Lung (tissue), 11 donors: ENCODE measurements at regions not wholly inside any gene's neighbourhood (a gene's known extent, or its start where the extent isn't known, plus 50 kb on each side); places are given as distances from the start of the nearest gene placed in this dataset.

Experiments used
- ATAC-seq: fragments of 200-7000 bp; cut with Tn5 transposase; one replicate; pipeline ENCODE4 v1.9.1; 2020; ENCODE audit warnings: moderate number of reproducible peaks; ENCODE audit not compliant: insufficient read depth, low FRiP score
- DNase-seq, 3 donors: peaks; one replicate each; pipeline ENCODE4 v3.0.0-alpha.2; 2013 to 2017
- H3K27ac ChIP-seq, 2 donors: one replicate each; pipeline ENCODE4 v1.5.1; 2013; ENCODE audit warnings: mild to moderate bottlenecking in 2 of 2, moderate library complexity in 2 of 2, control low read depth in 1 of 2, inconsistent platforms in 1 of 2, low read depth in 1 of 2, low read length in 1 of 2
- H3K27me3 ChIP-seq, 3 donors: one replicate each; pipeline ENCODE4 v1.5.1; 2013; ENCODE audit warnings: low read length in 2 of 3; ENCODE audit not compliant: control insufficient read depth in 3 of 3, insufficient read depth in 3 of 3
- H3K36me3 ChIP-seq, 4 donors: one replicate each; pipeline ENCODE4 v1.5.1; 2013; ENCODE audit warnings: low read length in 4 of 4, mild to moderate bottlenecking in 1 of 4, moderate library complexity in 1 of 4; ENCODE audit not compliant: control insufficient read depth in 4 of 4, insufficient read depth in 4 of 4
- H3K4me1 ChIP-seq, 5 donors: one replicate each; pipeline ENCODE4 v1.5.1; 2013; ENCODE audit warnings: low read length in 5 of 5, mild to moderate bottlenecking in 2 of 5, moderate library complexity in 1 of 5; ENCODE audit not compliant: control insufficient read depth in 5 of 5, insufficient read depth in 5 of 5
- H3K4me3 ChIP-seq: one replicate; pipeline ENCODE4 v1.5.1; 2013; ENCODE audit warnings: mild to moderate bottlenecking, control low read depth, moderate library complexity
- H3K9ac ChIP-seq, 2 donors: one replicate each; pipeline ENCODE4 v1.5.1; 2013; ENCODE audit warnings: low read length in 2 of 2, control low read depth in 1 of 2; ENCODE audit not compliant: insufficient read depth in 1 of 2
- H3K9me3 ChIP-seq, 4 donors: one replicate each; pipeline ENCODE4 v1.5.1; 2013; ENCODE audit warnings: low read length in 3 of 4, mild to moderate bottlenecking in 1 of 4, moderate library complexity in 1 of 4; ENCODE audit not compliant: control insufficient read depth in 4 of 4, insufficient read depth in 3 of 4
- CTCF ChIP-seq: IDR thresholded peaks from 2 replicates; pipeline ENCODE4 v1.5.1; 2012; ENCODE audit warnings: mild to moderate bottlenecking; ENCODE audit errors: control extremely low read depth, extremely low read depth
- WGBS, 2 donors: extraction: QIAGEN DNeasy Blood & Tissue Kit; methylation state at CpG; one replicate each; pipeline ENCODE4 v1.1.7; 2013; 5-methylcytosine and 5-hydroxymethylcytosine counted together
- donor health status: control.
- donor health status: control.
- donor health status: Bipolar disorder and iron deficiency.
- donor health status: healthy.
- donor health status: DM: yes; HTN: yes; CAD: no.

GRCh38 chr2:204452464-204453023 lies 92.7 kb upstream of the PARD3B start:
- Histone ChIP-seq H3K27me3 (no peaks in the 10 kb centered on the region), H3K4me3 (no peak overlapping the region), H3K36me3 (no peaks in the 10 kb centered on the region), H3K4me1 (peaks cover 0 to 28% (median 14%) of the 10 kb centered on the region in 5 donors), H3K9me3 (no peaks in the 10 kb centered on the region), H3K9ac (peak overlapping the region in 1 of 2 donors; percentile 50), H3K27ac (peak overlapping the region in 1 of 2 donors; percentile 69)
- 30 to 63% methylated on average over 7 of the region's 7 CpGs for WGBS, 2 donors
- DNase-seq (peak; percentile 92 to 98 (median 97)), ATAC-seq (peak; percentile 84)
- no peak for TF ChIP-seq CTCF

GRCh38 chr2:204453730-204454167 lies 91.5 kb upstream of the PARD3B start:
- DNase-seq (peak; percentile 87 to 88 (median 87)), ATAC-seq (no peak)
- Histone ChIP-seq H3K9ac (peak overlapping the region in 1 of 2 donors; percentile 70), H3K9me3 (no peaks in the 10 kb centered on the region), H3K27ac (peak overlapping the region in 1 of 2 donors; percentile 70), H3K4me3 (no peak overlapping the region), H3K36me3 (no peaks in the 10 kb centered on the region), H3K4me1 (peaks cover 0 to 28% (median 14%) of the 10 kb centered on the region in 5 donors), H3K27me3 (no peaks in the 10 kb centered on the region)
- TF ChIP-seq CTCF, result no peak
- 16 to 38% methylated on average over 7 of the region's 7 CpGs for WGBS, 2 donors

GRCh38 chr2:204454672-204455380 lies 90.4 kb upstream of the PARD3B start:
- ATAC-seq, result no peak
- TF ChIP-seq CTCF, result no peak

More at GRCh38 chr2:204454672-204455380, 90.4 kb upstream of the PARD3B start:
- DNase-seq, result no peak
- Histone ChIP-seq H3K27me3 (no peaks in the 10 kb centered on the region), H3K9ac (no peak overlapping the region), H3K27ac (no peak overlapping the region), H3K9me3 (no peaks in the 10 kb centered on the region), H3K36me3 (no peaks in the 10 kb centered on the region), H3K4me1 (peaks cover 0 to 28% (median 14%) of the 10 kb centered on the region in 5 donors), H3K4me3 (no peak overlapping the region)
- WGBS, 2 donors, result 89 to 91% methylated on average over 6 of the region's 6 CpGs
